SK-N-DZ (cell line): ENCODE measurements at regions not wholly inside any gene's neighbourhood (a gene's known extent, or its start where the extent isn't known, plus 50 kb on each side); places are given as distances from the start of the nearest gene placed in this dataset.

Experiments
- DNase-seq: peaks from one replicate; pipeline ENCODE4 v3.0.0-alpha.2; 2015; ENCODE audit warnings: low spot score

- DNase-seq, result no peak
Measured at GRCh38 chr21:26224366-26224765, 53.8 kb upstream of the APP start.
